ENCODE measurements at regions not wholly inside any gene's neighbourhood (a gene's known extent, or its start where the extent isn't known, plus 50 kb on each side); places are given as distances from the start of the nearest gene placed in this dataset.

DNA sequence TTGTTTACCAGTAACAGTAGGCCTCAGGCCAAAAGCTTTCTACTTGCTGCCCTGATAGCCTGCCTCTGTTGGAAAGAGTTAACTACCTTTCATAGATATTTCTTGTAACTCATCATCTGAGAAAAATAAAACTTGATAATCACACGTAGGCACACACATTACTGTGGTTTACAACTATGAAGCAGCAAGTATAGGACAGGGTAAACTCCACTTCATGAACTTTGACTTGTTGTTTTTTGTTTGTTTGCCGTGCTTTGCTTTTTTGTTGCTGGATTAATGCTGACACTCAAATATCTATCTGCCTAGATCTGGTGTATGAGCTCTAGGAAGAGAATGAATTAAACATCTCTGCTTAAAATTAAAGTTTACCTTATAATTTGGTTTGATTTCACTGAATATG, 924.7 kb upstream of the ADGRL2 start (continued):
- TF ChIP-seq TAF7 (optimal IDR thresholded peaks at IDR 0.05; ENCODE audit: borderline replicate concordance, low read depth, low read length) (no peak), PHF8 (conservative IDR thresholded peaks at IDR 0.05; ENCODE audit: low read depth, low read length) (no peak), CEBPB (IDR thresholded peaks at IDR 0.05; ENCODE audit: low read depth, low read length) (no peak), NRF1 (IDR thresholded peaks at IDR 0.05; ENCODE audit: low read depth, low read length) (no peak)
- TF ChIP-seq, protein P1, sequence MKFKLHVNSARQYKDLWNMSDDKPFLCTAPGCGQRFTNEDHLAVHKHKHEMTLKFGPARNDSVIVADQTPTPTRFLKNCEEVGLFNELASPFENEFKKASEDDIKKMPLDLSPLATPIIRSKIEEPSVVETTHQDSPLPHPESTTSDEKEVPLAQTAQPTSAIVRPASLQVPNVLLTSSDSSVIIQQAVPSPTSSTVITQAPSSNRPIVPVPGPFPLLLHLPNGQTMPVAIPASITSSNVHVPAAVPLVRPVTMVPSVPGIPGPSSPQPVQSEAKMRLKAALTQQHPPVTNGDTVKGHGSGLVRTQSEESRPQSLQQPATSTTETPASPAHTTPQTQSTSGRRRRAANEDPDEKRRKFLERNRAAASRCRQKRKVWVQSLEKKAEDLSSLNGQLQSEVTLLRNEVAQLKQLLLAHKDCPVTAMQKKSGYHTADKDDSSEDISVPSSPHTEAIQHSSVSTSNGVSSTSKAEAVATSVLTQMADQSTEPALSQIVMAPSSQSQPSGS (IDR thresholded peaks at IDR 0.05; ENCODE audit: low read length), result no peak
- TF ChIP-seq, protein P2, sequence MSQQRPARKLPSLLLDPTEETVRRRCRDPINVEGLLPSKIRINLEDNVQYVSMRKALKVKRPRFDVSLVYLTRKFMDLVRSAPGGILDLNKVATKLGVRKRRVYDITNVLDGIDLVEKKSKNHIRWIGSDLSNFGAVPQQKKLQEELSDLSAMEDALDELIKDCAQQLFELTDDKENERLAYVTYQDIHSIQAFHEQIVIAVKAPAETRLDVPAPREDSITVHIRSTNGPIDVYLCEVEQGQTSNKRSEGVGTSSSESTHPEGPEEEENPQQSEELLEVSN (IDR thresholded peaks at IDR 0.05), result no peak

Data from H1 (cell line).